ENCODE measurements at regions not wholly inside any gene's neighbourhood (a gene's known extent, or its start where the extent isn't known, plus 50 kb on each side); places are given as distances from the start of the nearest gene placed in this dataset.
"Not testable (repeated sequence)": the region's sequence is repeated elsewhere in the genome, so short reads cannot be mapped to it uniquely, and the experiment has no call there.

DNA sequence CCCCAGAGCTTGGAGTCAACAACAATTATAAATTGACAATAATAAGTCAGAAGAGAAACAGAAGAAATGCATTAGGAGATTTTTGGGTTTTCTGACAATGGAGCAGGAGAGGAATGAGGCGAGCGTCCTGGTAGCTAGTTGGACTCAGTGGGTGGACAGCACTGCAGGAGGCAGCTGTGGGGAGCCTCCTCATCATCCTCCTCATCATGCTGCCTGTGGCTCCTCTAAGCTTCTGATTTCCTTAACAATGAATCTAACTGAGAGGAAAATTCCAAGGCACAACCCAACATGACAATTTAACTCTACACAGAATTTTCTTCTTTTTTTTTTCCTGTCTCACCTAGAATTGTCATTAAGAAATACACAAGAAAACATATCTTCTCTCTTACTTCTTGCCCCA, 357.1 kb upstream of the NOCT start:
- no peak for DNase-seq

DNA sequence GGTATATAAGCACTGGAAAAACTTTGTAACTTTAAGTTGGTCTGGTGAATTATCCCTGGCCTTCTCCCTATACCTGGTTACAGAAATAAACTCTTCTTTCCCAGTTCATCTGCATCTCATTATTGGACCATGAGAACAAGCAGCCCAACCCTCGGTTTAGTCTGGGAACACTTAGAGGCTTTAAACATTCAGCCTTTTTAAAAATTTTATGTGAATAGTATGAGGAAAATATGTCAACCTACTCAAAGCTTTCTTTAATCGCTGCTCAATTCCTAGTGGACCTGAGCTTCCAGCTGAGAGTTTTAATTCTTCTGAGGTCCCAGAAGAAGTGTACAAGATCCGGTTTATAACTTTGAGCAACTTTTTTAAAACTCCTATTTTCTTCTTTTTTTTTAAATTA, 358.6 kb upstream of the NOCT start:
- DNase-seq: no peak

DNA sequence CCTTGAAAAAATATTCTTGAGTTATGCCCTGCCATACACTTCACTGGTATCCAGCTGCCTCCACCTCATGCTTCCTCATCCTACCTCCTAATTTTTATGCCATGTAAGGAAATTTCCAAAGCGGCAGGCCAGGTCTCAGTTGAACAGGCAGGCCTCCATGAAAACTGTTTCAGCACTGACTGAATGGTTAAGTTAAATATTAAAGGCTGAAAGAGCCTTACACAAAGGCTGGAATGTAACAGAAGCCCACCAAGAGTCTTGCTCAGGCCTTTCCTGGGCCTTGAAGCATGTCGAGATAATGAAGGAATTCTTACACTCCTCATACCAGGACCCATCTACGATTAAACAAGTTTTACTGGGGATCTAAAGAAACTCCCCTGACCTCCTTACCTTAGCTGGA, 359.6 kb upstream of the NOCT start:
- no peak for DNase-seq

DNA sequence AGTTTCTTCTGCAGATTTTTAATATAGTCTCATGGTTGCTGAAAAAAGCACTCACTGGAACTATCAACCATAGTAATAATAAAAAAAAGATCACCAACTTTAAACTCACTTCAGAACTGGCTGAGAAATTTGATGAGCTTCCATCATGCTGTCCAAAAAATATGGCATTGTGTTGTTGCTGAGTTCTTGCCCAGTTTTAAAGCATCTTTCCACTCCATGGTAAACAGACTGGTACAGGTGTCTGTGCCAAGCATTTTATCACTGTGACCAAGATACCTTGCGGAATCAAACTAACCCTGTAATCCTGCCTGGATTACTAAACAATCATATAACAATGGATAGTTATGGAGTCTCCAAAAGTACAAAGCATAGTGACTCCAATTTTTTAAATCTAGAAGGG, 360.3 kb upstream of the NOCT start:
- no peak for DNase-seq

DNA sequence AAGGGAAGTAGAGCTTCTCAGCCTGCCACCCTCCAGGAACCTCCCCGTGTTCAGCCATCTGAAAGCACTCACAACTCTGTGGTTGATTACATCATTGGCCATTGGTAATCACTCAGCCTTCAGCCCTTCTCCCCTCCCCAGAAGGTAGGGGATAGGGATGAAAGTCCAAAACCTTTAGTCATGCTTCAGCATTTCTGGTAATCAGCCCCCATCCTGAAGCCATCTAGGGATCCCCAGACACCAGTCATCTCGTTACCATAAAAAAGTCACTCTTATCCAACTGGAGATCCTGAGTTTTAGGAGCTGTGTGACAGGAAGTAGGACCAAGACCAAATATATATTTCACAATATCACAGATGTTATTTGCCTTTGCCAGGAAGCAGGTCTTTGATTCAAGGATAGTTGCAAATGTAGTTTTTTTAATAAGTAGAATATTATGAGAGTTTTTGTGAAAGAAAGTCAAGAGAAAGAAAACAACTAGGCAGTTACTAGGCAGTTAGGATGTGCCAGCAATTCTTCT, 364.6 kb upstream of the NOCT start:
- DNase-seq: no peak

DNA sequence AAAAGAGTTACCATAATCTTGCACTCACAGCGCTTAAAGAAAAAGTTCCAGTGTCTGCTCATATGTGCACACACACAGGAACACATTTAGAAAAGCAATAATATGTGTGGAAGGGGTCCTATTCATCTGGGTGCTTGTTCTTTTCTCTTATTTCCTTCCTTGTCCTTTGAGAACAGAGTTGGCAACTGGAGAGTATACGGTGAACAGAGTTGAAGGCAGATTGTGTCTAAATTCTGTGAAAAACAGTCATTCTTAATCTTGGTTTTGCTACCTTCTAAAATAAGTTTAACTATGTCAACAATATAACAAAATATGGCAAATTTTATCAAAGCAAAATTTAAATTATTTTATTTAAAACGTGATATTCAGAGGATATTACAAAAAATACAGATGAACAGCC, 365.1 kb upstream of the NOCT start:
- no peak for DNase-seq

DNA sequence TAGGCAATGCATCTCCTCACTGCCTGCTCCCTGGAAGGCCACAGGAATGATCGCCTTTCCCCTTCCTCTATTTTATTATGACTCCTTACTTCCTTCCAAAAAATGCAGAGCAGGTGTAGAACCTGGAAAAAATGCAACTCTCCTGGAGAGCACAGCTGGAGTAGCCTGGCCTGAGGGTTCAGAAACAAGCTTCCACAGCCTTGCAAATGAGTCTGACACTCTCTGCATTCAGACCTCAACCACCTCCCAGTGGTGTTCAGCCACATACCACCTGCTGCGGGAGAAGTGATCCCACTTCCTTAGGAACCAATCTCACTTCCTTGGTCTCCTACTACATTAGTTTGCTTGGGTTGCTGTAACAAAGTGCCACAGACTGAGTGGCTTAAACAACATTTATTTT, 368.1 kb upstream of the NOCT start:
- DNase-seq: no peak

DNA sequence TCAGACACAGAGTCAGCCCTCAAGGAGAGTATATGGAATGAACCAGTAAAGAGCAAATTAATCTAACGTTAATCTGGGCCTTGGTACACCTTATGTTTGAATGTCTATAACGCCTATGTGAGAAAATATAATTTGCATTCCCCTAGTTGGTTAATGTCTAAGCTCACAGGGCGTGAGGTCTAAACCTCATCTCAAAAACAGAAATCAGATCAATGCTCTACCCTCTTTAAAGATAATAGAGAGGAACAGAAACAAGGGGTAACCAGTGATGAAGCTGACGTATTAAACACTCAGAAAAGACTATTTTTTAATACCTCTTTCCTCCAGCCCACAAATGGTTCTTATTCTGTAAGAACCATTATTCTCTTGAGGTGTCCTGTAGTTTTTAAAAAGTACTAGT, 369.2 kb upstream of the NOCT start:
- no peak for DNase-seq

DNA sequence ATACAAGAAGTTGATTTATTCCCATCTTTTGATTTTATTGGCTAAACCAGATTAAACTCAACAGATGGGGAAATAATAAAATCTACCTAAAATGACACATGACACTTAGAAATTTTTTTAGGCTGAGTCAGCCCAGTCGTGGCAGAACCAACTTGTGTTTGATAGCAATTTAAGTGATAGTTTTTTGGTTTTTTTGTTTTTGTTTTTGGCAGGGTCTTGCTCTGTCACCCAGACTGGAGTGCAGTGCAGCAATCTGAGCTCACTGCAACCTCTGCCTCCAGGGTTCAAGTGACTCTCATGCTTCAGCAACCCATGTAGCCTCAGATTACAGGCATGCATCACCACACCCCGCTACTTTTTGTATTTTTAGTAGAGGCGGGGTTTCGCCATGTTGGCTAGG, 370.3 kb upstream of the NOCT start:
- no peak for DNase-seq

DNA sequence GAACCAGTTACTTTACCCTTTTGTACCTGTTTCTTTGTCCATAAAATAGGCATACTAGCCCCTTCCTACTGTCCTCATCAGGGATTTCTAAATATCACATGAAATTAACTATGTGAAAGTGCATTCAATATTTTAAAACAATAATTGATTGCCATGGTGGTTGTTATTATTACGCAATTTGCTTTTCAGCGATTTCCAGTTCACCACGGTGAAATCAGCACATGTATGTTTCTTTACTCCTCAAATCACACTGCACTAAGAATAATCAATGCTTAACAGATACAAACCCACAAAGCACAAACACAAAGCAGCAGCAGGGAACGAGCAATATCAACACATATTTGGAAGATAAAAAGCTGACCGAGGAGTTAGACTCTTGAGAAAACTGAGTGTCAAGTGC, 371.3 kb upstream of the NOCT start:
- no peak for DNase-seq

DNA sequence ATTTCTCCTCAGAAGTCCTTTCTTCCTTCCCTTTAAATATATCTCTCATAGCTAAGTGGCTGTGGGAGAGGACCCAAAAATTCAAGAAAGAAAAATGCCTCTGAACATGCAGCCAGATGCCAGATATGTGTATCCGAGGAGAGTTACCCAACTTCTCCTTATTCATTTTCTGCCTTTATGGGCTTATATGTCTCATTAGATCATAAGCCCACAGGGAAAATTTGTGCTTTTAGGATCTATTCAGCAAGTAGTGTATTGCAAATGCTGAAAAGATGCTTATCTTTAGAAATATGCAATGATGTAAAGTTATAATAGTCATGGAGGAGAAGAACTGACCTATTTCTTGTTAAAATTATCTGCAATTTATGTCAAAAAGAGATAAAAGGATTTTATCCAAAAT, 371.8 kb upstream of the NOCT start:
- no peak for DNase-seq

DNA sequence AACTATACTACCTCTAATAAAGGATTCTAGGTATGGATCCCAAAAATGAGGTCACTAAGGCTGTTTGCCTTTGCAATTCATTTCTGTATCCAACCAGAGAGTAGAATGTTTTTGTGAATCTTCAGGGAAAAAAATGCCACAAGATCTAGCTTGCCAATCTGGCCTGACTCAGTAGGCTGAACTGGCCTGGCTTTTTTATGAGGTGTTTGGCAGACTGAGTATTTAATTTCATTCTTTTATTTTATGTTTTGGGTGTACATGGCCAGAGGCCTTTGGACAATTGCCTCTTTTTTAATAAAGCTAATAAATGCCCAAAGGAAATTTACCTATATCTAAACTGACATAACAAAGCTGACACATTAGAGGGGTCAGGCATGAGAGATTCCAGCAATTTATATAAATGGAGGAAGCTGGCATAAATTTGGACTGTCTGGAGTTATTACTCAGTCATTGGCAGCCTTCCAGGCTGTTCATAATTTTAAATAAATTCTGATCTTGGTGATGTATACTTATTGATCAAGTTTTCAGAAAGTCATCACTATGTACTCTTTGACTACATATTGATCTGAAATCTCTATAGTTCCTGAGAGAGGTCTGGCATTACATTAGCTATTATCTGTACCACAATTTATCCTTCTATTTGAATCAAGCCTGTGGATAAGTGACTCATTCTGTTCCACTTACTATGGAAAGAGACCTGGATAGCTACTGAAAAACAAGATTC, 376.4 kb upstream of the NOCT start:
- no peak for DNase-seq

DNA sequence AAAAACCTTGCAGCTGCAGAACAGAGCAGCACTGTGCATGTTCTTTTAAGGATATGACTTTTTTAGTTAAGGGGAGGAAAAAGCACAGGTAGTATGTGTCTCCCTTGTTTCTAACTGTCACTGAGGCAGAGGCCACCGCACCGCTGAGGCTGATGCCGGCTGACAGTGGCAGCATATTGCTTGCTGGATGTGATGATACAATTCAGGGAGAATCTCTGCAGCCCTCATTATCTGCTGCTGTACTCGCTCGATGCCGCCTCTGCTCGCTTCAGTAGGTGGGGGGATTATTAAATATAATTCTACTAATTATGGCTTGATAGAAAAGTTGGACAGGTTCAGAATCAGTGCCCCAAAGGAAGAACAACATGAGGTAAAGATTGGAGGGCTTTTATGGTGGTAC, 378.8 kb upstream of the NOCT start:
- DNase-seq: no peak

DNA sequence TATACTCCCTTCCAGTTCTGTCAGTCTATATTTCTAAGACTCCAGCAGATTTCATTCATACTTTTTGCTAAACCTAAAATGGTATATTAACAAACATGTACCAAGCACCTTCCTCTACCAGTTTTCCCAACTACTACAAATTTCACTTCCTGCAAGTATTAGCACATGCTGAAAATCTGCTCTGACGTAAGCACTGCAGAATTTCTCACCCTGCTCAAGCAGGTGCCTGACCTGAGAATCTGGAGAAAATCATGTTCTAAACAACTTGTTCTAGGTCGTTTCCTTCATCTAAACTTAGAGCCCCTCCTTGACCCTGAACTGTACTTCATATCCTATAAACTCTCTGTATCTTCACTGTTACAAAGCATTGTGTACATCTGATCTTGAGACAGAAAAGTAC, 380.7 kb upstream of the NOCT start:
- DNase-seq: no peak

DNA sequence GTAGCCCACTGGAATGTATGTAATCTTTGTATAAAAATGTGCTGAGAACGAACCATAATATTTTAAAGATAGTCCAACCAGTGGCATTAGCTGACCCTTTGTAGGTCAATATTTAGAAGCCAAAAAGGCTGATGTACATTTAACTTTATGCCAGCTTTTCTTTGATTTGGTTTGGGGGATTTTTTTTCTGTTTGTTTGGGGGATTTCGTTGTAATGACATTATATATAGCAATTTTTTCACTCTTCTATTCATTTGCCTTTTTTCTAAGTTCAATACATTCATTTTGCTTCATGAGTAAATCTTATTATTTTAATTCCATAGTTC, 382.0 kb upstream of the NOCT start:
- no peak for DNase-seq

DNA sequence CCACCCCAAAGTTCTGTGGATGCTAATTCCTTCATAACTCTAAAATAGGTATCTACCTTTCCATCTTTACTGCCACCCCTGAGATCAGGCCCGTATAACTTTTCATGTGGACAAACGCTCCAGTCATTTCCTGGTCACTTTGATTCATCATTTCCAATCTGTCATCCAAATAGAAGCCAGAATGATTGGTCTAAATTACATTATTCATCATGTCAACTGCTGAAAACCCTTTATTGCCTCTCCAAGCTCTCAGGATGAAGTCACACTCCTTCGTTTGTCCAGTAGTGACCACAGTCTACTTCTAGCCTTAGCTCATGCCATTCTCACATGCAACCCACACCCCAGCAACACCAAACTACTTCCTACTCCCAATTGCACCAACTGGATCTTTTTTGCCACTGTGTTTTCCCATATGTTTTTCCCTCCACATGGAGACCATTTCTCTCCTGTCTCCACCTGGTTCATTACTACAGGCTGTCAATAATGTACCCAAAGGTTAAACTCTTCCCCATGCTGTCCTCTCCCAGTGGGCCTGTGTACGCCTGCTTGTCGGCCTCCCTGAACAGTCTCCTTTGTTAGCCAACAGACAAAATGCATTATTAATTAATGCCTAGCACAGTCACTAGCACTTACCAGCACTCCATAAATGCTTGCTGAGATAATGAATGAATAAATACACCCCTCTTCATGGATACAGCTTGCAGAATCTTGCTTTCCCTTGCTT, 382.6 kb upstream of the NOCT start:
- DNase-seq: no peak

DNA sequence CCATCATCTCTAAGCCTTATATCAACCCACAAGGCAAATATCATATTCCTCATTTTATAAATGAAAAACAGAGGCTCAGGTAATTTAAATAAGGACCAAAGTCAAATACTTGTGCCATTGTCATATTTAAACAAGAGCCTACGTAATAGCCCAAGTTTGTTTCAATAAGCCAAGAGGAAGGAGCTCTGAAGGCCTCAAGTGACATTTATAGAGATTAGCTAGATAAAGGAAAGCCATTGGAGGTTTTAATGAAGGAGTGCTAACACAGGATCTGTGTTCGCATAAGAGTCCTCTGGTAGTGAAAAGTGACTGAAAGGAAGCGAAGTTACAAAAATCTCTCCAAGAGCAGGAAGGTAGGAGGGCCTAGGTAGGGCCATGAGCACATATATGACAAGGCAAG, 384.9 kb upstream of the NOCT start:
- DNase-seq: no peak

DNA sequence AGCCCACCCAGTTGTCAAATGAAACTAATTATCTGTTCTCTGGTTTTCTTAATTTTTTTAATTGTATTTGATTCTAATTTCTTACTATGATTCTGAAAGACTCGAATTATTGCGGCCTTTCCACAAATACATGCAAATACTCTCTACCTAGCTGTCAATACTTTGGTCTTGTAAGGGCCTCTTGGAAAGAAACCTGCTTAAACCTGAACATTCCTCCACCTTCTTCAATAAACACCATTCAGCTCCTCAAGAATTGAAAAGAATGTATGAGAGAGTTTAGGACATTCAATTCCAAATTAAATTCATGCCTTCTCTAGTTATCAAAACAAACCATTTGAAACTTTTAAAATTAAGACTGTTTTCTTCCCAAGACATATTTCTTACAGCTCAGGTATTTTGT, 385.9 kb upstream of the NOCT start:
- no peak for DNase-seq

DNA sequence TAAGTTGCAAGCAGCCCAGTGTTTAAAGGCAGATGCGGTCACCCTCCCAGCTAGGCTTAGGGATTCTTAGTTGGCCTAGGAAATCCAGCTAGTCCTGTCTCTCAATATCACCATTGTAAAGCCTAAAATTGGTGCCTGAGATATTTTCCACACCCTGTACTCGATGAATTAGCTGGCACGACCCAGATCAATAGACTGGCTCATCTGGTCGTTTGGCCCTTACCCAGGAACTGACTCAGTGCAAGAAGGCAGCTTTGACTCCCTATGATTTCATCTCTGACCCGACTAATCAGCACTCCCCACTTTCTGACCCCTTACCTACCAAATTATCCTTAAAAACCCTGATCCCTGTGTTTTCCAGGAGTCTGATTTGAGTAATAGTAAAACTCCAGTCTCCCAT, 384.9 kb upstream of the SLC7A11 start:
- DNase-seq: no peak

DNA sequence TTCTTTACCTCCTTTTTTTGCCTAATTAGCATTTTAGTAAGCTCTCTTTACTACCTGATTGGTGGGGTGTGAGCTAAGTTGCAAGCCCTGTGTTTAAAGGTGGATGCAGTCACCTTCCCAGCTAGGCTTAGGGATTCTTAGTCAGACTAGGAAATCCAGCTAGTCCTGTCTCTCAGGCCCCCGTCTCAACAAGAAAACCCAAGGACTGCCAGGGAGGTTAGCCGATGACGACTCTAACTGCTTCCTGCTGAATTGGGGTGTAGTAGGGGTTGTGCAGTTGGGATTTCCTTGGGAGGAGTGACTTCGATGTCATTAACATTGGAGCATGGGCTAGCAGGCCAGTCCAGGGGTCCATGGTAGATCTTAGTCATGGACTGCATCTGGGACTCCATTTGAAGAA, 380.2 kb upstream of the SLC7A11 start:
- not testable (repeated sequence) for DNase-seq

DNA sequence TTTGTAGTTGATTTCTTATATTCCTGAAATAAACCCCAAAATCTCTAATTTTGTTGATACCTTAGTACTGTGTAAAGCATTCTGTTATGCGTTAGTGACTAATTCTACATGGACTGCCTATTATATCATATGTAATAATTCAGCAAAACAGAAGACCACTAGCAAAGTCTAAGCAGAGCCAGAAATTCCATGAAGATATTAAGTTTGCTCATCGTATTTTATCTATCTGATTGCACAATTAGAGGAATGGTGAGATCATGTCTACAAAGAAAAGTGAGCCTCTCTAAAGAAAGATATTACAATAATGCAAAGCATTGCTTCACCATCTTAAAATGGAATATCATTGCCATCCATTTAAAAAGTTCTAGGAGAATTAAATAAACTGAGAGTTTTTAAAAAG, 374.6 kb upstream of the SLC7A11 start:
- DNase-seq: no peak

DNA sequence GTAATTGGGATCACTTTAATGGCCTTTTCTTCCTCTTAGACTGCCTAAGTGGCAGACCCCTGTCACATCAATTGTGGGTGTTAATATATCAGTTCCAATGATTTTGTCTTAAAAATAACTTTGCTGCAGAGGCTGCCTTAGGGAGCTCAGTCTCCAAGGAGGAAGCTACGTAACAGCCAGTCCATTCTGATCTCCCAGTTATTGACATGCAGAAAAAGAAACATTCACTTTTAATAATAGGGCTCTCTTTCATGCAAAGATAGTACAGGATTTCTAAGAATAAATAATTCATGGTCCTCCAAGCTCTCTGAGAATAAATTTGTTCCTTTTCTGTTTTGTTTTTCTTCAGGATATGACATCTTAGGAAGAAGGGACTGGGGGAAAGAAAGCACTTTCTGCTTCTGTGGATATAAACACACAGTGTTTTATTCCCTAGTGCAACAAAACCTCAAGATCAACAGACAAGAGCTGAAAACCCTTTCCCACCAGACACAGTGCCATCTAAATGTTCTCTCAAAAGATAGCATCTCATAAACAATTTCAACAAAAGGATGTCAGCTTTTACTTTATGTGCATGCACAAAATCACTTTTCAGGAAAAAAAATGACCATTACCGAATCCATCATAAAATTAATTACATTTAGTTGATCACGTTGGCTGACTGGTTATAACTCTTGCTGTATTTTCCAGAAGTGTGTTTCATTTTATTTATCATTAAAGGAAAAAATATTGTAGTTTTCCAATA, 372.4 kb upstream of the SLC7A11 start:
- DNase-seq: no peak

DNA sequence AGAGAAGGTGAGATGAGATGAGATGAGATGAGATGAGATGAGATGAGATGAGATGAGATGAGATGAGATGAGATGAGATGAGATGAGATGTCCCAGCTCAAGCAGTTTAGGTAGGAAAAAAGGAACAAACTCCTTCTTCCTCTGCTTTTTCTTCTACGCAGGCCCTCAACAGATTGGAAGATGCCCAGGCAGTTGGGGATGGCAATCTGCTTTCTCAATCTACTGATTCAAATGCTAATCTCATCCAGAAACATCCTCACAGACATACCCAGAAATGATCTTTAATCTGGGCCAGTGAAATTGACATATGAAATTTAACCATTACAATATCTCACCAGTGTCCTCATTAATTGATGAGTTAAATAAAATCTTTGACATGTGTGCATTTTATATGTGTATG, 370.3 kb upstream of the SLC7A11 start:
- no peak for DNase-seq

DNA sequence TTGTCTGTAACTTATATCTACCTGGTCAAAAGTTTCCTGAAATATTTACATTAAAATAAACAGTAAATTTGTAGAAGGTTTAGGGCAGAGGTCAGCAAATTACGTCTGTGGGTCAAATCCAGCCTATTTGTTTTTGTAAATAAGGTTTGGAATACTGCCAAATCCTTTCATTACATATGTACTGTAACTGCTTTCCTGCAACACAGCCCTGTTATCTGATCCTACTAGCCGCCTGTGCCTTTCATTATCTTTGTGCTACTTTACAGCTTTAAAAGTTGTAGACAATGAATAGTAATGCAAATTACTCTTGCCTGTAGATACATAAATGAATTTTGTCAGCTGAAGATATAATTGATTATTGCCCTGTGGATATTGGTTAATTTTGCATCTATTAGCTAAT, 369.6 kb upstream of the SLC7A11 start:
- no peak for DNase-seq

All from NCI-H1436 (cell line).